ENCODE measurements at regions not wholly inside any gene's neighbourhood (a gene's known extent, or its start where the extent isn't known, plus 50 kb on each side); places are given as distances from the start of the nearest gene placed in this dataset.

DNA sequence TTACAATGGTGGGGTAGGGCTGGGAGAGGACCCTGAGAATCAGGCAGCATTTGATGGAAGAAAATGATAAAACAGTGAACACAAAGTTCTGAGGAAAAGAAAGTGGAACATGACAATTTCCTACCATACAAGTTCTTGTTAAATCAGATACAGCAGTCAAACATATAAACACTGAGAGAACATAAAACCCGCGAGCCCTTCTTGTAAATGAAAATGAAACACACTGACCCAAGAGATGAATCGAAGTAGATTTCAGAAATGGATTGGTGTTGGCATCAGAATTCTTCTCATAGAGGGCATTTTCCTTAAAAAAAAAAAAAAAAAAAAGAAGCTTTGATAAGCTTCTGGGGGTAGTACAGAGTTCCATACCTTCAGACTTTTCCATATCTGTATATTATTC, 134.7 kb upstream of the TMEM45B start:
- TF ChIP-seq, protein P1, sequence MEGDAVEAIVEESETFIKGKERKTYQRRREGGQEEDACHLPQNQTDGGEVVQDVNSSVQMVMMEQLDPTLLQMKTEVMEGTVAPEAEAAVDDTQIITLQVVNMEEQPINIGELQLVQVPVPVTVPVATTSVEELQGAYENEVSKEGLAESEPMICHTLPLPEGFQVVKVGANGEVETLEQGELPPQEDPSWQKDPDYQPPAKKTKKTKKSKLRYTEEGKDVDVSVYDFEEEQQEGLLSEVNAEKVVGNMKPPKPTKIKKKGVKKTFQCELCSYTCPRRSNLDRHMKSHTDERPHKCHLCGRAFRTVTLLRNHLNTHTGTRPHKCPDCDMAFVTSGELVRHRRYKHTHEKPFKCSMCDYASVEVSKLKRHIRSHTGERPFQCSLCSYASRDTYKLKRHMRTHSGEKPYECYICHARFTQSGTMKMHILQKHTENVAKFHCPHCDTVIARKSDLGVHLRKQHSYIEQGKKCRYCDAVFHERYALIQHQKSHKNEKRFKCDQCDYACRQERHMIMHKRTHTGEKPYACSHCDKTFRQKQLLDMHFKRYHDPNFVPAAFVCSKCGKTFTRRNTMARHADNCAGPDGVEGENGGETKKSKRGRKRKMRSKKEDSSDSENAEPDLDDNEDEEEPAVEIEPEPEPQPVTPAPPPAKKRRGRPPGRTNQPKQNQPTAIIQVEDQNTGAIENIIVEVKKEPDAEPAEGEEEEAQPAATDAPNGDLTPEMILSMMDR (IDR thresholded peaks at IDR 0.05): no peak
- TF ChIP-seq POLR2A (IDR thresholded peaks at IDR 0.05): no peak

Measured in stomach (tissue), 4 donors.